ENCODE measurements at regions not wholly inside any gene's neighbourhood (a gene's known extent, or its start where the extent isn't known, plus 50 kb on each side); places are given as distances from the start of the nearest gene placed in this dataset.
"Not testable (repeated sequence)": the region's sequence is repeated elsewhere in the genome, so short reads cannot be mapped to it uniquely, and the experiment has no call there.

- H3K4me3 ChIP-seq; H3K27me3 ChIP-seq (replicated peaks in 1 of 2; ENCODE audit: control insufficient read depth in 2 of 2, insufficient read depth in 2 of 2, low read length in 1 of 2); DNase-seq (ENCODE audit: low read depth, low spot score); ATAC-seq; H4K20me1 ChIP-seq (ENCODE audit: control insufficient read depth, insufficient read depth); H3K9me3 ChIP-seq (replicated peaks; ENCODE audit: control insufficient read depth, insufficient read depth, low read length); H3K9ac ChIP-seq (ENCODE audit: control insufficient read depth, insufficient read depth, low read length); POLR2A ChIA-PET; H3K4me2 ChIP-seq (ENCODE audit: control insufficient read depth, insufficient read depth); intact Hi-C loops (cut with micrococcal nuclease; ENCODE audit: unreplicated experiment); H3K4me1 ChIP-seq (ENCODE audit: control insufficient read depth, insufficient read depth, low read length); RAD21 ChIA-PET (ENCODE audit: unreplicated experiment); in situ Hi-C loops (cut with MboI); H3K36me3 ChIP-seq (ENCODE audit: control insufficient read depth in 2 of 2, insufficient read depth in 2 of 2, low read length in 1 of 2); H2AFZ ChIP-seq (ENCODE audit: control insufficient read depth, low read depth, low read length); H3K79me2 ChIP-seq (ENCODE audit: control insufficient read depth, insufficient read depth, low read length); FAIRE-seq; CTCF ChIA-PET; H3K27ac ChIP-seq (ENCODE audit: control insufficient read depth, insufficient read depth); BruUV-seq (replicated peaks); SMC1A ChIA-PET (ENCODE audit: uncharacterized antibody, unreplicated experiment): not testable (repeated sequence)
- WGBS (ENCODE audit: insufficient coverage, insufficient replicate concordance, low lambda C conversion rate, missing lambda C conversion rate) = 74% methylated on average over 8 of the region's 8 CpGs
Measured at GRCh38 chrX:103902606-103903005, 59.8 kb upstream of the TMSB15B start.

GRCh38 chrX:103889216-103889615 lies 57.2 kb upstream of the RAB9B start:
- FAIRE-seq = no peak
- no peak for DNase-seq (ENCODE audit: low read depth, low spot score)
- RAD21 ChIA-PET (ENCODE audit: unreplicated experiment) = no interaction called here

More at GRCh38 chrX:103889216-103889615, 57.2 kb upstream of the RAB9B start:
- H3K4me3 ChIP-seq = no peak overlapping the region
- ChIA-PET CTCF (no interaction called here), POLR2A (no interaction called here), SMC1A (ENCODE audit: uncharacterized antibody, unreplicated experiment) (no interaction called here)
- H3K36me3 ChIP-seq (ENCODE audit: control insufficient read depth in 2 of 2, insufficient read depth in 2 of 2, low read length in 1 of 2) = no peaks in the 10 kb centered on the region
- H4K20me1 ChIP-seq (ENCODE audit: control insufficient read depth, insufficient read depth) = no peaks in the 10 kb centered on the region
- H3K9ac ChIP-seq (ENCODE audit: control insufficient read depth, insufficient read depth, low read length) = no peak overlapping the region
- no peaks in the 10 kb centered on the region for H3K79me2 ChIP-seq (ENCODE audit: control insufficient read depth, insufficient read depth, low read length)
- ATAC-seq = no peak
- 34% methylated on average over 4 of the region's 4 CpGs for WGBS (ENCODE audit: insufficient coverage, insufficient replicate concordance, low lambda C conversion rate, missing lambda C conversion rate)
- no peak for TF ChIP-seq KDM1A (IDR thresholded peaks at IDR 0.05; ENCODE audit: borderline replicate concordance)
- TF ChIP-seq EP300 (IDR thresholded peaks at IDR 0.05; ENCODE audit: borderline replicate concordance in 1 of 2, control insufficient read depth in 1 of 2, low read depth in 2 of 2, low read length in 2 of 2) = no peak
- TF ChIP-seq ZNF217 (IDR thresholded peaks at IDR 0.05) = no peak
- TF ChIP-seq, protein P1, sequence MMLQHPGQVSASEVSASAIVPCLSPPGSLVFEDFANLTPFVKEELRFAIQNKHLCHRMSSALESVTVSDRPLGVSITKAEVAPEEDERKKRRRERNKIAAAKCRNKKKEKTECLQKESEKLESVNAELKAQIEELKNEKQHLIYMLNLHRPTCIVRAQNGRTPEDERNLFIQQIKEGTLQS (IDR thresholded peaks at IDR 0.05; ENCODE audit: borderline replicate concordance, extremely low read depth, low read depth, low read length) = no peak
- TF ChIP-seq, protein P2, sequence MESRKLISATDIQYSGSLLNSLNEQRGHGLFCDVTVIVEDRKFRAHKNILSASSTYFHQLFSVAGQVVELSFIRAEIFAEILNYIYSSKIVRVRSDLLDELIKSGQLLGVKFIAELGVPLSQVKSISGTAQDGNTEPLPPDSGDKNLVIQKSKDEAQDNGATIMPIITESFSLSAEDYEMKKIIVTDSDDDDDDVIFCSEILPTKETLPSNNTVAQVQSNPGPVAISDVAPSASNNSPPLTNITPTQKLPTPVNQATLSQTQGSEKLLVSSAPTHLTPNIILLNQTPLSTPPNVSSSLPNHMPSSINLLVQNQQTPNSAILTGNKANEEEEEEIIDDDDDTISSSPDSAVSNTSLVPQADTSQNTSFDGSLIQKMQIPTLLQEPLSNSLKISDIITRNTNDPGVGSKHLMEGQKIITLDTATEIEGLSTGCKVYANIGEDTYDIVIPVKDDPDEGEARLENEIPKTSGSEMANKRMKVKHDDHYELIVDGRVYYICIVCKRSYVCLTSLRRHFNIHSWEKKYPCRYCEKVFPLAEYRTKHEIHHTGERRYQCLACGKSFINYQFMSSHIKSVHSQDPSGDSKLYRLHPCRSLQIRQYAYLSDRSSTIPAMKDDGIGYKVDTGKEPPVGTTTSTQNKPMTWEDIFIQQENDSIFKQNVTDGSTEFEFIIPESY (IDR thresholded peaks at IDR 0.05) = no peak
- TF ChIP-seq TBL1XR1 (IDR thresholded peaks at IDR 0.05; ENCODE audit: low read depth, low read length) = no peak
- H2AFZ ChIP-seq (ENCODE audit: control insufficient read depth, low read depth, low read length) = no peak overlapping the region
- intact Hi-C loops (cut with micrococcal nuclease; ENCODE audit: unreplicated experiment) (no loop called here), in situ Hi-C loops (cut with MboI) (no loop called here)
- no TSS peak for BruUV-seq (replicated peaks)
- no peaks in the 10 kb centered on the region for H3K27me3 ChIP-seq (replicated peaks in 1 of 2; ENCODE audit: control insufficient read depth in 2 of 2, insufficient read depth in 2 of 2, low read length in 1 of 2)
- H3K4me1 ChIP-seq (ENCODE audit: control insufficient read depth, insufficient read depth, low read length) = no peaks in the 10 kb centered on the region
- no peaks in the 10 kb centered on the region for H3K9me3 ChIP-seq (replicated peaks; ENCODE audit: control insufficient read depth, insufficient read depth, low read length)
- no peak overlapping the region for H3K27ac ChIP-seq (ENCODE audit: control insufficient read depth, insufficient read depth)
- H3K4me2 ChIP-seq (ENCODE audit: control insufficient read depth, insufficient read depth) = no peak overlapping the region

Data from GM12878 (cell line).